ENCODE measurements at regions not wholly inside any gene's neighbourhood (a gene's known extent, or its start where the extent isn't known, plus 50 kb on each side); places are given as distances from the start of the nearest gene placed in this dataset.
"Not testable (repeated sequence)": the region's sequence is repeated elsewhere in the genome, so short reads cannot be mapped to it uniquely, and the experiment has no call there.

- H3K9me3 ChIP-seq (ENCODE audit: control insufficient read depth in 2 of 2, insufficient read depth in 1 of 2, low read length in 1 of 2); DNase-seq (ENCODE audit: low read depth in 6 of 9, low spot score in 9 of 9); H3K4me1 ChIP-seq (ENCODE audit: control insufficient read depth in 2 of 2, insufficient read depth in 2 of 2, low read length in 2 of 2); H3K27me3 ChIP-seq (ENCODE audit: control insufficient read depth in 2 of 2, insufficient read depth in 1 of 2, low read length in 1 of 2); H3K4me3 ChIP-seq (ENCODE audit: low read length in 2 of 2); H3K36me3 ChIP-seq (ENCODE audit: control insufficient read depth in 2 of 2, insufficient read depth in 2 of 2, low read length in 1 of 2); H3K27ac ChIP-seq (ENCODE audit: low read depth in 1 of 2, low read length in 1 of 2): not testable (repeated sequence)
- 75% methylated on average over 4 of the region's 4 CpGs for WGBS
Observed at GRCh38 chr1:147046863-147047394, 108.8 kb downstream of the NBPF12 start.

GRCh38 chr1:147046189-147046862 lies 108.2 kb downstream of the NBPF12 start:
- 14% methylated on average over 1 of the region's 1 CpG for WGBS
- no peaks in the 10 kb centered on the region for H3K4me1 ChIP-seq (ENCODE audit: control insufficient read depth in 2 of 2, insufficient read depth in 2 of 2, low read length in 2 of 2)
- no peak overlapping the region for H3K4me3 ChIP-seq (ENCODE audit: low read length in 2 of 2)
- no peak overlapping the region for H3K27ac ChIP-seq (ENCODE audit: low read depth in 1 of 2, low read length in 1 of 2)
- peak in 2 of 9 donors; percentile 4 to 15 for DNase-seq (ENCODE audit: low read depth in 6 of 9, low spot score in 9 of 9)
- no peaks in the 10 kb centered on the region for H3K9me3 ChIP-seq (ENCODE audit: control insufficient read depth in 2 of 2, insufficient read depth in 1 of 2, low read length in 1 of 2)
- no peaks in the 10 kb centered on the region for H3K36me3 ChIP-seq (ENCODE audit: control insufficient read depth in 2 of 2, insufficient read depth in 2 of 2, low read length in 1 of 2)
- no peaks in the 10 kb centered on the region for H3K27me3 ChIP-seq (ENCODE audit: control insufficient read depth in 2 of 2, insufficient read depth in 1 of 2, low read length in 1 of 2)
